ENCODE measurements at regions not wholly inside any gene's neighbourhood (a gene's known extent, or its start where the extent isn't known, plus 50 kb on each side); places are given as distances from the start of the nearest gene placed in this dataset.

- no peaks in the 10 kb centered on the region for H3K9me3 ChIP-seq (ENCODE audit: low read depth)
- no peak for DNase-seq (ENCODE audit: low spot score)
- no peak for TF ChIP-seq EZH2phosphoT487 (IDR thresholded peaks at IDR 0.05; ENCODE audit: low read depth, severe bottlenecking, unreplicated experiment)
- TF ChIP-seq, protein P1, sequence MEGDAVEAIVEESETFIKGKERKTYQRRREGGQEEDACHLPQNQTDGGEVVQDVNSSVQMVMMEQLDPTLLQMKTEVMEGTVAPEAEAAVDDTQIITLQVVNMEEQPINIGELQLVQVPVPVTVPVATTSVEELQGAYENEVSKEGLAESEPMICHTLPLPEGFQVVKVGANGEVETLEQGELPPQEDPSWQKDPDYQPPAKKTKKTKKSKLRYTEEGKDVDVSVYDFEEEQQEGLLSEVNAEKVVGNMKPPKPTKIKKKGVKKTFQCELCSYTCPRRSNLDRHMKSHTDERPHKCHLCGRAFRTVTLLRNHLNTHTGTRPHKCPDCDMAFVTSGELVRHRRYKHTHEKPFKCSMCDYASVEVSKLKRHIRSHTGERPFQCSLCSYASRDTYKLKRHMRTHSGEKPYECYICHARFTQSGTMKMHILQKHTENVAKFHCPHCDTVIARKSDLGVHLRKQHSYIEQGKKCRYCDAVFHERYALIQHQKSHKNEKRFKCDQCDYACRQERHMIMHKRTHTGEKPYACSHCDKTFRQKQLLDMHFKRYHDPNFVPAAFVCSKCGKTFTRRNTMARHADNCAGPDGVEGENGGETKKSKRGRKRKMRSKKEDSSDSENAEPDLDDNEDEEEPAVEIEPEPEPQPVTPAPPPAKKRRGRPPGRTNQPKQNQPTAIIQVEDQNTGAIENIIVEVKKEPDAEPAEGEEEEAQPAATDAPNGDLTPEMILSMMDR (IDR thresholded peaks at IDR 0.05; ENCODE audit: poor library complexity), result no peak
- TF ChIP-seq EZH2 (IDR thresholded peaks at IDR 0.05; ENCODE audit: borderline replicate concordance), result no peak
- no peaks in the 10 kb centered on the region for H3K36me3 ChIP-seq (replicated peaks; ENCODE audit: insufficient read depth, low read depth)
- H3K79me2 ChIP-seq, result no peaks in the 10 kb centered on the region
- no peak overlapping the region for H3K4me3 ChIP-seq
- H3K9me2 ChIP-seq (replicated peaks; ENCODE audit: insufficient read depth), result no peaks in the 10 kb centered on the region
- no peaks in the 10 kb centered on the region for H3K27me3 ChIP-seq
- no peak overlapping the region for H3K27ac ChIP-seq
- H2AFZ ChIP-seq, result no peak overlapping the region
- WGBS (ENCODE audit: low lambda C conversion rate, missing lambda C conversion rate), result 95% methylated on average over 3 of the region's 3 CpGs
- no peak overlapping the region for H3K4me2 ChIP-seq
- no peaks in the 10 kb centered on the region for H3K4me1 ChIP-seq (ENCODE audit: insufficient read depth)
- H4K20me1 ChIP-seq (ENCODE audit: insufficient read depth, poor library complexity, severe bottlenecking), result no peaks in the 10 kb centered on the region
These were observed 168.5 kb upstream of the BMP4 start for GRCh38 chr14:54125109-54125508.

GRCh38 chr14:54126947-54127346, 170.3 kb upstream of the BMP4 start:
- Histone ChIP-seq H3K4me3 (no peak overlapping the region), H3K79me2 (no peaks in the 10 kb centered on the region), H3K27me3 (no peaks in the 10 kb centered on the region), H3K4me1 (ENCODE audit: insufficient read depth) (no peaks in the 10 kb centered on the region), H3K36me3 (replicated peaks; ENCODE audit: insufficient read depth, low read depth) (no peaks in the 10 kb centered on the region), H3K9me3 (ENCODE audit: low read depth) (no peaks in the 10 kb centered on the region), H4K20me1 (ENCODE audit: insufficient read depth, poor library complexity, severe bottlenecking) (no peaks in the 10 kb centered on the region), H3K9me2 (replicated peaks; ENCODE audit: insufficient read depth) (no peaks in the 10 kb centered on the region), H2AFZ (no peak overlapping the region), H3K4me2 (no peak overlapping the region), H3K27ac (no peak overlapping the region)
- WGBS (ENCODE audit: low lambda C conversion rate, missing lambda C conversion rate), result 96% methylated on average over 3 of the region's 3 CpGs
- DNase-seq (ENCODE audit: low spot score), result no peak
- TF ChIP-seq, protein P1 (IDR thresholded peaks at IDR 0.05; ENCODE audit: poor library complexity), result no peak
- TF ChIP-seq EZH2phosphoT487 (IDR thresholded peaks at IDR 0.05; ENCODE audit: low read depth, severe bottlenecking, unreplicated experiment) (no peak), EZH2 (IDR thresholded peaks at IDR 0.05; ENCODE audit: borderline replicate concordance) (no peak)

DNA sequence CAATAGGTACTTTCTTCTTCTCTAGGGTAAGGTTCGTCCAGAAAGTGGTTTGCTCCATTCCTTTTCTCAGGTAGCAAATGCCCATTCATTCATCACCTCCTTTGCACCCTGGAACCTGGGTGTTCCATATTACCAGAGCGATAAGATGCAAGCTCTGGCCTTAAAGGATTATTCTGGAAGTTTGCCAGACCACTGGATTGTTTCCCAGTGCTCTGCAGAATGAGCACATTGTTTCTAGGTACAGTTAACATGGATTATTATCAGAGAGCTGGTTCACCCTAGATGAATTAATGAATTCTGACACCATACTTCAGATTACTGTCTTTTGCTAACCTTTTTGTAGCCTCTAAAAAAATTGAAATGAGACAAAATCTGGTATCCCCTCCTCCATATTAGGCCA, 170.9 kb upstream of the BMP4 start:
- no peak overlapping the region for H2AFZ ChIP-seq
- WGBS (ENCODE audit: low lambda C conversion rate, missing lambda C conversion rate), result 54% methylated on average over 2 of the region's 2 CpGs
- no peak overlapping the region for H3K27ac ChIP-seq
- no peaks in the 10 kb centered on the region for H3K9me3 ChIP-seq (ENCODE audit: low read depth)
- no peaks in the 10 kb centered on the region for H3K4me1 ChIP-seq (ENCODE audit: insufficient read depth)
- H3K36me3 ChIP-seq (replicated peaks; ENCODE audit: insufficient read depth, low read depth), result no peaks in the 10 kb centered on the region
- H3K9me2 ChIP-seq (replicated peaks; ENCODE audit: insufficient read depth), result no peaks in the 10 kb centered on the region
- TF ChIP-seq EZH2phosphoT487 (IDR thresholded peaks at IDR 0.05; ENCODE audit: low read depth, severe bottlenecking, unreplicated experiment) (no peak), EZH2 (IDR thresholded peaks at IDR 0.05; ENCODE audit: borderline replicate concordance) (no peak)
- TF ChIP-seq, protein P1 (IDR thresholded peaks at IDR 0.05; ENCODE audit: poor library complexity), result no peak
- no peak overlapping the region for H3K4me3 ChIP-seq
- no peaks in the 10 kb centered on the region for H3K79me2 ChIP-seq
- H3K27me3 ChIP-seq, result no peaks in the 10 kb centered on the region
- DNase-seq (ENCODE audit: low spot score), result no peak
- H4K20me1 ChIP-seq (ENCODE audit: insufficient read depth, poor library complexity, severe bottlenecking), result no peaks in the 10 kb centered on the region
- H3K4me2 ChIP-seq, result no peak overlapping the region

Data from hepatocyte (in vitro differentiated cells).